Fibroblast of skin of left biceps (primary cell): ENCODE measurements at regions not wholly inside any gene's neighbourhood (a gene's known extent, or its start where the extent isn't known, plus 50 kb on each side); places are given as distances from the start of the nearest gene placed in this dataset.
A peak's percentile ranks its signal among the peaks of the same experiment; 100 is the strongest.

Experiments used
- DNase-seq, 2 experiments: peaks; one replicate each; pipeline ENCODE4 v3.0.0-alpha.2; 2013; ENCODE audit warnings: low read depth in 2 of 2

- no peak for DNase-seq
These were observed 400.9 kb downstream of the PRDM2 start for GRCh38 chr1:14100919-14101318.

- DNase-seq: no peak
These were observed 402.2 kb downstream of the PRDM2 start for GRCh38 chr1:14102180-14102579.

GRCh38 chr1:14103878-14104430, 404.0 kb downstream of the PRDM2 start:
- no peak for DNase-seq

GRCh38 chr1:14106126-14106525, 406.1 kb downstream of the PRDM2 start:
- DNase-seq: no peak

GRCh38 chr1:14106679-14107313, 406.8 kb downstream of the PRDM2 start:
- DNase-seq: no peak

GRCh38 chr1:14108356-14109275, 408.6 kb downstream of the PRDM2 start:
- DNase-seq: no peak

- no peak for DNase-seq
These were observed 409.3 kb downstream of the PRDM2 start for GRCh38 chr1:14109276-14109635.

- DNase-seq: no peak
These were observed 410.1 kb downstream of the PRDM2 start for GRCh38 chr1:14110040-14110439.

- no peak for DNase-seq
These were observed 411.1 kb downstream of the PRDM2 start for GRCh38 chr1:14111121-14111520.

GRCh38 chr1:14112613-14113012, 412.6 kb downstream of the PRDM2 start:
- no peak for DNase-seq

- no peak for DNase-seq
These were observed 413.3 kb downstream of the PRDM2 start for GRCh38 chr1:14113271-14113670.

- peak; percentile 12 to 16 for DNase-seq
These were observed 414.0 kb downstream of the PRDM2 start for GRCh38 chr1:14113841-14114567.

- DNase-seq: no peak
These were observed 416.0 kb downstream of the PRDM2 start for GRCh38 chr1:14115976-14116375.

GRCh38 chr1:14117700-14118099, 417.7 kb downstream of the PRDM2 start:
- DNase-seq: no peak

- DNase-seq: no peak
These were observed 418.9 kb downstream of the PRDM2 start for GRCh38 chr1:14118691-14119485.

- DNase-seq: no peak
These were observed 420.9 kb downstream of the PRDM2 start for GRCh38 chr1:14120895-14121294.

- DNase-seq: no peak
These were observed 428.1 kb downstream of the PRDM2 start for GRCh38 chr1:14128096-14128495.

- no peak for DNase-seq
These were observed 429.0 kb downstream of the PRDM2 start for GRCh38 chr1:14129009-14129408.

- no peak for DNase-seq
These were observed 435.1 kb downstream of the PRDM2 start for GRCh38 chr1:14135070-14135469.

GRCh38 chr1:14136152-14136763, 436.3 kb downstream of the PRDM2 start:
- DNase-seq: no peak

GRCh38 chr1:14136881-14137280, 436.9 kb downstream of the PRDM2 start:
- no peak for DNase-seq
